WTC11 (cell line): ENCODE measurements at regions not wholly inside any gene's neighbourhood (a gene's known extent, or its start where the extent isn't known, plus 50 kb on each side); places are given as distances from the start of the nearest gene placed in this dataset.
"Not testable (repeated sequence)": the region's sequence is repeated elsewhere in the genome, so short reads cannot be mapped to it uniquely, and the experiment has no call there.

Experiments
- FOXJ3 ChIP-seq: sonication (generic); formaldehyde crosslinking; IDR thresholded peaks from 2 replicates; pipeline ENCODE4 v1.9.0; 2021; ENCODE audit warnings: missing genetic modification reagents, mild to moderate bottlenecking, borderline replicate concordance
- GTF2I ChIP-seq: fragments of 250-450 bp; sonication (Bioruptor Pico); conservative IDR thresholded peaks from 2 replicates; pipeline ENCODE4 v1.4.0; 2021; ENCODE audit warnings: mild to moderate bottlenecking
- HMGA2 ChIP-seq: fragments of 250-450 bp; sonication (Bioruptor Pico); IDR thresholded peaks from 2 replicates; pipeline ENCODE4 v1.4.0; 2021; ENCODE audit warnings: mild to moderate bottlenecking, moderate library complexity
- JUN ChIP-seq: sonication (generic); formaldehyde crosslinking; IDR thresholded peaks from 2 replicates; pipeline ENCODE4 v1.8.0; 2023; ENCODE audit warnings: mild to moderate bottlenecking, missing genetic modification reagents
- SP1 ChIP-seq: sonication (generic); formaldehyde crosslinking; conservative IDR thresholded peaks from 2 replicates; pipeline ENCODE4 v1.8.1; 2022; ENCODE audit warnings: missing genetic modification reagents
- ZNF138 ChIP-seq: sonication (generic); formaldehyde crosslinking; conservative IDR thresholded peaks from 2 replicates; pipeline ENCODE4 v1.8.1; 2022; ENCODE audit warnings: mild to moderate bottlenecking, moderate library complexity, missing genetic modification reagents
- TF ChIP-seq, protein P1 (sequence below): sonication (generic); formaldehyde crosslinking; IDR thresholded peaks from 2 replicates; pipeline ENCODE4 v1.8.0; 2022; ENCODE audit warnings: mild to moderate bottlenecking, missing genetic modification reagents
- TF ChIP-seq, protein P2 (sequence below): fragments of 200-600 bp; IDR thresholded peaks from 2 replicates; pipeline ENCODE4 v1.8.0; 2022; ENCODE audit warnings: antibody characterized with exemption
- TF ChIP-seq, protein P3 (sequence below): sonication (generic); formaldehyde crosslinking; IDR thresholded peaks from 2 replicates; pipeline ENCODE4 v1.8.1; 2023; ENCODE audit warnings: mild to moderate bottlenecking, missing genetic modification reagents, moderate library complexity
- TF ChIP-seq, protein P4 (sequence below): sonication (generic); formaldehyde crosslinking; IDR thresholded peaks from 2 replicates; pipeline ENCODE4 v1.8.0; 2022; ENCODE audit warnings: missing genetic modification reagents

DNA sequence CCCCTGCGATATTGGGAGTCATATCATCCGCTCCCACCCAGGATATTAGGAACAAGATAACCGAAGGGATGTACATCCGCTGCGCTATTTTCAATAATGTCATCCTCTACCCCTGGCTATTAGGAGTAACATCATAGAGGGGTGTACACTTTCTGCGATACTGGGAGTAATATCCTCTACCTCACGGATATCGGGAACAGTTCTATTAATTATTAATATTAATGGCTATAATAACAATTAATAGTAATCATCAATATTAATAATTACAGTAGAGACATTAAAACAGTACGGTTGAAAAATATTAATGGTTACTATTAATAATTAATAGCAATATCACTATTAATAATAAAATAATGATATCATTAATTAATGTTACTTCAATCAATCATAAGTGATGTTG is 90.1 kb downstream of the OTOP1 start:
- TF ChIP-seq ZNF138, FOXJ3, GTF2I, SP1, HMGA2, JUN (CRISPR knock-in tag): not testable (repeated sequence)
- TF ChIP-seq, protein P1, sequence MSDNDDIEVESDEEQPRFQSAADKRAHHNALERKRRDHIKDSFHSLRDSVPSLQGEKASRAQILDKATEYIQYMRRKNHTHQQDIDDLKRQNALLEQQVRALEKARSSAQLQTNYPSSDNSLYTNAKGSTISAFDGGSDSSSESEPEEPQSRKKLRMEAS (CRISPR knock-in tag): not testable (repeated sequence)
- TF ChIP-seq, protein P2, sequence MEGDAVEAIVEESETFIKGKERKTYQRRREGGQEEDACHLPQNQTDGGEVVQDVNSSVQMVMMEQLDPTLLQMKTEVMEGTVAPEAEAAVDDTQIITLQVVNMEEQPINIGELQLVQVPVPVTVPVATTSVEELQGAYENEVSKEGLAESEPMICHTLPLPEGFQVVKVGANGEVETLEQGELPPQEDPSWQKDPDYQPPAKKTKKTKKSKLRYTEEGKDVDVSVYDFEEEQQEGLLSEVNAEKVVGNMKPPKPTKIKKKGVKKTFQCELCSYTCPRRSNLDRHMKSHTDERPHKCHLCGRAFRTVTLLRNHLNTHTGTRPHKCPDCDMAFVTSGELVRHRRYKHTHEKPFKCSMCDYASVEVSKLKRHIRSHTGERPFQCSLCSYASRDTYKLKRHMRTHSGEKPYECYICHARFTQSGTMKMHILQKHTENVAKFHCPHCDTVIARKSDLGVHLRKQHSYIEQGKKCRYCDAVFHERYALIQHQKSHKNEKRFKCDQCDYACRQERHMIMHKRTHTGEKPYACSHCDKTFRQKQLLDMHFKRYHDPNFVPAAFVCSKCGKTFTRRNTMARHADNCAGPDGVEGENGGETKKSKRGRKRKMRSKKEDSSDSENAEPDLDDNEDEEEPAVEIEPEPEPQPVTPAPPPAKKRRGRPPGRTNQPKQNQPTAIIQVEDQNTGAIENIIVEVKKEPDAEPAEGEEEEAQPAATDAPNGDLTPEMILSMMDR: not testable (repeated sequence)
- TF ChIP-seq, protein P3, sequence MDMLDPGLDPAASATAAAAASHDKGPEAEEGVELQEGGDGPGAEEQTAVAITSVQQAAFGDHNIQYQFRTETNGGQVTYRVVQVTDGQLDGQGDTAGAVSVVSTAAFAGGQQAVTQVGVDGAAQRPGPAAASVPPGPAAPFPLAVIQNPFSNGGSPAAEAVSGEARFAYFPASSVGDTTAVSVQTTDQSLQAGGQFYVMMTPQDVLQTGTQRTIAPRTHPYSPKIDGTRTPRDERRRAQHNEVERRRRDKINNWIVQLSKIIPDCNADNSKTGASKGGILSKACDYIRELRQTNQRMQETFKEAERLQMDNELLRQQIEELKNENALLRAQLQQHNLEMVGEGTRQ (CRISPR knock-in tag): not testable (repeated sequence)
- TF ChIP-seq, protein P4, sequence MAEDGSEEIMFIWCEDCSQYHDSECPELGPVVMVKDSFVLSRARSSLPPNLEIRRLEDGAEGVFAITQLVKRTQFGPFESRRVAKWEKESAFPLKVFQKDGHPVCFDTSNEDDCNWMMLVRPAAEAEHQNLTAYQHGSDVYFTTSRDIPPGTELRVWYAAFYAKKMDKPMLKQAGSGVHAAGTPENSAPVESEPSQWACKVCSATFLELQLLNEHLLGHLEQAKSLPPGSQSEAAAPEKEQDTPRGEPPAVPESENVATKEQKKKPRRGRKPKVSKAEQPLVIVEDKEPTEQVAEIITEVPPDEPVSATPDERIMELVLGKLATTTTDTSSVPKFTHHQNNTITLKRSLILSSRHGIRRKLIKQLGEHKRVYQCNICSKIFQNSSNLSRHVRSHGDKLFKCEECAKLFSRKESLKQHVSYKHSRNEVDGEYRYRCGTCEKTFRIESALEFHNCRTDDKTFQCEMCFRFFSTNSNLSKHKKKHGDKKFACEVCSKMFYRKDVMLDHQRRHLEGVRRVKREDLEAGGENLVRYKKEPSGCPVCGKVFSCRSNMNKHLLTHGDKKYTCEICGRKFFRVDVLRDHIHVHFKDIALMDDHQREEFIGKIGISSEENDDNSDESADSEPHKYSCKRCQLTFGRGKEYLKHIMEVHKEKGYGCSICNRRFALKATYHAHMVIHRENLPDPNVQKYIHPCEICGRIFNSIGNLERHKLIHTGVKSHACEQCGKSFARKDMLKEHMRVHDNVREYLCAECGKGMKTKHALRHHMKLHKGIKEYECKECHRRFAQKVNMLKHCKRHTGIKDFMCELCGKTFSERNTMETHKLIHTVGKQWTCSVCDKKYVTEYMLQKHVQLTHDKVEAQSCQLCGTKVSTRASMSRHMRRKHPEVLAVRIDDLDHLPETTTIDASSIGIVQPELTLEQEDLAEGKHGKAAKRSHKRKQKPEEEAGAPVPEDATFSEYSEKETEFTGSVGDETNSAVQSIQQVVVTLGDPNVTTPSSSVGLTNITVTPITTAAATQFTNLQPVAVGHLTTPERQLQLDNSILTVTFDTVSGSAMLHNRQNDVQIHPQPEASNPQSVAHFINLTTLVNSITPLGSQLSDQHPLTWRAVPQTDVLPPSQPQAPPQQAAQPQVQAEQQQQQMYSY: not testable (repeated sequence)
